ENCODE measurements at regions not wholly inside any gene's neighbourhood (a gene's known extent, or its start where the extent isn't known, plus 50 kb on each side); places are given as distances from the start of the nearest gene placed in this dataset.

- no peak for TF ChIP-seq REST (IDR thresholded peaks at IDR 0.05; ENCODE audit: insufficient read depth in 1 of 2, low read depth in 2 of 2, low read length in 1 of 2)
- TF ChIP-seq, protein P1, sequence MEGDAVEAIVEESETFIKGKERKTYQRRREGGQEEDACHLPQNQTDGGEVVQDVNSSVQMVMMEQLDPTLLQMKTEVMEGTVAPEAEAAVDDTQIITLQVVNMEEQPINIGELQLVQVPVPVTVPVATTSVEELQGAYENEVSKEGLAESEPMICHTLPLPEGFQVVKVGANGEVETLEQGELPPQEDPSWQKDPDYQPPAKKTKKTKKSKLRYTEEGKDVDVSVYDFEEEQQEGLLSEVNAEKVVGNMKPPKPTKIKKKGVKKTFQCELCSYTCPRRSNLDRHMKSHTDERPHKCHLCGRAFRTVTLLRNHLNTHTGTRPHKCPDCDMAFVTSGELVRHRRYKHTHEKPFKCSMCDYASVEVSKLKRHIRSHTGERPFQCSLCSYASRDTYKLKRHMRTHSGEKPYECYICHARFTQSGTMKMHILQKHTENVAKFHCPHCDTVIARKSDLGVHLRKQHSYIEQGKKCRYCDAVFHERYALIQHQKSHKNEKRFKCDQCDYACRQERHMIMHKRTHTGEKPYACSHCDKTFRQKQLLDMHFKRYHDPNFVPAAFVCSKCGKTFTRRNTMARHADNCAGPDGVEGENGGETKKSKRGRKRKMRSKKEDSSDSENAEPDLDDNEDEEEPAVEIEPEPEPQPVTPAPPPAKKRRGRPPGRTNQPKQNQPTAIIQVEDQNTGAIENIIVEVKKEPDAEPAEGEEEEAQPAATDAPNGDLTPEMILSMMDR (IDR thresholded peaks at IDR 0.05): no peak
- TF ChIP-seq SIN3A (IDR thresholded peaks at IDR 0.05; ENCODE audit: borderline replicate concordance, insufficient read depth, low read depth, low read length): no peak
- TF ChIP-seq TCF7L2 (IDR thresholded peaks at IDR 0.05; ENCODE audit: low read depth, low read length): no peak
- TF ChIP-seq POLR2AphosphoS5 (IDR thresholded peaks at IDR 0.05; ENCODE audit: low read depth, low read length): no peak
These were observed 111.3 kb downstream of the MIS18A start for GRCh38 chr21:32167513-32167912.

Measured in Panc1 (cell line).